IMR-90 (cell line): ENCODE measurements at regions not wholly inside any gene's neighbourhood (a gene's known extent, or its start where the extent isn't known, plus 50 kb on each side); places are given as distances from the start of the nearest gene placed in this dataset.

Source experiments
- ATAC-seq: fragments of 200-7000 bp; cut with Tn5 transposase; 2 replicates; pipeline ENCODE4 v1.9.1; 2020; ENCODE audit warnings: low read depth, mild to moderate bottlenecking, moderate library complexity
- BruUV-seq: library from RNA; stranded (reverse); fragments of 400-500 nt; replicated peaks from 2 replicates; lab custom pipeline; 2021; lab: Mats Ljungman, UMichigan
- CTCF ChIA-PET: fragments of 300-600 bp; formaldehyde crosslinking; extraction: SDS; loops from one replicate; lab custom pipeline; 2021; ENCODE audit warnings: antibody characterized with exemption; lab: Yijun Ruan, JAX
- POLR2A ChIA-PET: fragments of 300-600 bp; sonication (Branson Sonifier 250); formaldehyde crosslinking; loops from one replicate; lab custom pipeline; 2022; ENCODE audit warnings: antibody characterized with exemption; ENCODE audit not compliant: unreplicated experiment; lab: Charles Lee
- DNase-seq: peaks from one replicate; pipeline ENCODE4 v3.0.0; 2013
- H2AFZ ChIP-seq: replicated peaks from 2 replicates; pipeline ENCODE3; 2013; ENCODE audit warnings: low read length, mild to moderate bottlenecking; ENCODE audit not compliant: poor library complexity
- H2AK5ac ChIP-seq: 2 replicates; pipeline ENCODE4 v1.6.1; 2013; ENCODE audit warnings: low read depth, low read length, inconsistent platforms
- H2AK9ac ChIP-seq: replicated peaks from 2 replicates; pipeline ENCODE3; 2013; ENCODE audit warnings: mild to moderate bottlenecking, low read depth, low read length, moderate library complexity; ENCODE audit not compliant: poor library complexity
- H2BK120ac ChIP-seq: 2 replicates; pipeline ENCODE4 v1.6.1; 2013; ENCODE audit warnings: low read depth, low read length, inconsistent platforms
- H2BK15ac ChIP-seq: 3 replicates; pipeline ENCODE4 v1.6.1; 2013; ENCODE audit warnings: low read depth, low read length, inconsistent platforms
- H2BK20ac ChIP-seq: 2 replicates; pipeline ENCODE4 v1.6.1; 2013; ENCODE audit warnings: low read depth, mild to moderate bottlenecking, inconsistent platforms, low read length, moderate library complexity
- H2BK5ac ChIP-seq: 2 replicates; pipeline ENCODE4 v1.6.1; 2013; ENCODE audit warnings: mild to moderate bottlenecking, low read depth, low read length, inconsistent platforms; ENCODE audit not compliant: poor library complexity, severe bottlenecking
- H3K14ac ChIP-seq: replicated peaks from 2 replicates; pipeline ENCODE4 v1.6.1; 2013; ENCODE audit warnings: low read depth, low read length, inconsistent platforms
- H3K18ac ChIP-seq: 2 replicates; pipeline ENCODE4 v1.6.1; 2013; ENCODE audit warnings: low read depth, low read length, control low read depth
- H3K23ac ChIP-seq: 2 replicates; pipeline ENCODE4 v1.6.1; 2013; ENCODE audit warnings: low read depth, low read length, inconsistent platforms
- H3K27ac ChIP-seq: 2 replicates; pipeline ENCODE4 v1.5.1; 2013; ENCODE audit warnings: mild to moderate bottlenecking, control low read depth, low read length; ENCODE audit not compliant: insufficient read depth
- H3K27me3 ChIP-seq: 2 replicates; pipeline ENCODE4 v1.6.1; 2013; ENCODE audit warnings: low read length; ENCODE audit not compliant: control insufficient read depth, insufficient read depth
- H3K36me3 ChIP-seq: 2 replicates; pipeline ENCODE4 v1.6.1; 2013; ENCODE audit warnings: low read length, mixed read lengths; ENCODE audit not compliant: control insufficient read depth, insufficient read depth
- H3K4ac ChIP-seq: 2 replicates; pipeline ENCODE4 v1.6.1; 2013; ENCODE audit warnings: low read depth, low read length, inconsistent platforms
- H3K4me1 ChIP-seq: 2 replicates; pipeline ENCODE4 v1.6.1; 2013; ENCODE audit warnings: low read length, mixed read lengths; ENCODE audit not compliant: control insufficient read depth, insufficient read depth
- H3K4me2 ChIP-seq: 2 replicates; pipeline ENCODE4 v1.6.1; 2013; ENCODE audit warnings: low read depth, mild to moderate bottlenecking, control low read depth, low read length, moderate library complexity
- H3K4me3 ChIP-seq: 2 replicates; pipeline ENCODE4 v1.5.1; 2013; ENCODE audit warnings: low read depth, mild to moderate bottlenecking, control low read depth, low read length, moderate library complexity; ENCODE audit not compliant: insufficient read depth
- H3K56ac ChIP-seq: 2 replicates; pipeline ENCODE4 v1.6.1; 2013; ENCODE audit warnings: low read length, inconsistent platforms; ENCODE audit not compliant: insufficient read depth; ENCODE audit errors: extremely low read depth
- H3K79me1 ChIP-seq, 2 experiments: 2 replicates each; pipeline ENCODE4 v1.6.1; 2013; ENCODE audit warnings: low read length in 2 of 2, inconsistent platforms in 1 of 2, low read depth in 1 of 2
- H3K9ac ChIP-seq: 2 replicates; pipeline ENCODE4 v1.6.1; 2013; ENCODE audit warnings: low read depth, low read length, control low read depth
- H3K9me1 ChIP-seq: 2 replicates; pipeline ENCODE4 v1.6.1; 2013; ENCODE audit warnings: low read length, inconsistent platforms; ENCODE audit not compliant: insufficient read depth
- H3K9me3 ChIP-seq: 2 replicates; pipeline ENCODE4 v1.6.1; 2013; ENCODE audit warnings: low read length; ENCODE audit not compliant: control insufficient read depth, insufficient read depth
- H4K20me1 ChIP-seq: 2 replicates; pipeline ENCODE4 v1.6.1; 2013; ENCODE audit warnings: low read length, inconsistent platforms; ENCODE audit not compliant: insufficient read depth
- H4K5ac ChIP-seq: 2 replicates; pipeline ENCODE4 v1.6.1; 2013; ENCODE audit warnings: mild to moderate bottlenecking, low read depth, low read length, control low read depth
- H4K8ac ChIP-seq, 2 experiments: 2 replicates each; pipeline ENCODE4 v1.6.1; 2013; ENCODE audit warnings: low read depth in 2 of 2, low read length in 2 of 2, control low read depth in 1 of 2, inconsistent platforms in 1 of 2
- H4K91ac ChIP-seq: 2 replicates; pipeline ENCODE4 v1.6.1; 2013; ENCODE audit warnings: low read depth, low read length, inconsistent platforms; ENCODE audit not compliant: insufficient read depth
- BHLHE40 ChIP-seq: fragments of 150-350 bp; IDR thresholded peaks from 2 replicates; pipeline ENCODE4 v1.6.1; 2016; ENCODE audit warnings: mild to moderate bottlenecking, low read depth, low read length
- CEBPB ChIP-seq: IDR thresholded peaks from 2 replicates; pipeline ENCODE4 v1.6.1; 2012; ENCODE audit warnings: low read depth, low read length, improper control_type of control experiment
- CHD1 ChIP-seq: IDR thresholded peaks from 2 replicates; pipeline ENCODE4 v1.6.1; 2012; ENCODE audit warnings: low read depth, low read length, improper control_type of control experiment
- FOS ChIP-seq: fragments of 150-350 bp; IDR thresholded peaks from 2 replicates; pipeline ENCODE4 v1.6.1; 2016; ENCODE audit warnings: low read depth, low read length
- MAFK ChIP-seq: IDR thresholded peaks from 2 replicates; pipeline ENCODE4 v1.6.1; 2012; ENCODE audit warnings: low read depth, low read length, improper control_type of control experiment
- MAZ ChIP-seq: IDR thresholded peaks from 2 replicates; pipeline ENCODE4 v1.6.1; 2012; ENCODE audit warnings: low read depth, mild to moderate bottlenecking, low read length, improper control_type of control experiment, moderate library complexity, borderline replicate concordance
- MXI1 ChIP-seq: IDR thresholded peaks from 2 replicates; pipeline ENCODE4 v1.6.1; 2012; ENCODE audit warnings: low read depth, mild to moderate bottlenecking, low read length, moderate library complexity, borderline replicate concordance
- NFE2L2 ChIP-seq: fragments of 150-350 bp; IDR thresholded peaks from 2 replicates; pipeline ENCODE4 v1.6.1; 2016; ENCODE audit warnings: low read depth, mild to moderate bottlenecking, low read length
- POLR2A ChIP-seq: IDR thresholded peaks from 2 replicates; pipeline ENCODE4 v1.6.1; 2012; ENCODE audit warnings: mild to moderate bottlenecking, low read depth, low read length
- RAD21 ChIP-seq: IDR thresholded peaks from 2 replicates; pipeline ENCODE4 v1.6.1; 2012; ENCODE audit warnings: low read length, improper control_type of control experiment
- RCOR1 ChIP-seq: IDR thresholded peaks from 2 replicates; pipeline ENCODE4 v1.6.1; 2012; ENCODE audit warnings: mild to moderate bottlenecking, low read length, improper control_type of control experiment; ENCODE audit not compliant: insufficient replicate concordance
- RFX5 ChIP-seq: IDR thresholded peaks from 2 replicates; pipeline ENCODE4 v1.8.0; 2012; ENCODE audit warnings: low read depth, mild to moderate bottlenecking, low read length, moderate library complexity
- SMC3 ChIP-seq: fragments of 150-350 bp; IDR thresholded peaks from 2 replicates; pipeline ENCODE4 v1.6.1; 2016; ENCODE audit warnings: low read depth, mild to moderate bottlenecking, antibody characterized with exemption, low read length, moderate library complexity
- WGBS, 2 experiments: methylation state at CpG; one replicate each; pipeline versions ENCODE4 v1.1.5 to v1.1.7; 2013; ENCODE audit warnings: missing lambda C conversion rate in 2 of 2; ENCODE audit not compliant: insufficient read length in 1 of 2; ENCODE audit errors: extremely low coverage in 2 of 2; 5-methylcytosine and 5-hydroxymethylcytosine counted together
- dilution Hi-C: fragments of 300-500 bp; cut with HindIII; formaldehyde crosslinking; loops from one replicate; pipeline ENCODE4 v1.14.3; 2018; ENCODE audit warnings: low sequenced_read_pairs; ENCODE audit not compliant: unreplicated experiment
- in situ Hi-C: fragments of 300-500 bp; cut with MboI; formaldehyde crosslinking; loops from 3 replicates; pipeline ENCODE4 v1.14.3; 2019; ENCODE audit warnings: low sequenced_read_pairs, inconsistent platforms, mixed read lengths
- intact Hi-C: fragments of 100-400 bp; cut with micrococcal nuclease; formaldehyde crosslinking; loops from 2 replicates; pipeline ENCODE4 v1.10.0; 2022
- TF ChIP-seq, protein P1 (sequence below): conservative IDR thresholded peaks from 2 replicates; pipeline ENCODE4 v1.5.1; 2012; ENCODE audit warnings: mild to moderate bottlenecking, low read depth, low read length, improper control_type of control experiment
- TF ChIP-seq, protein P2 (sequence below): fragments of 150-350 bp; IDR thresholded peaks from 2 replicates; pipeline ENCODE4 v1.6.1; 2016; ENCODE audit warnings: low read depth, mild to moderate bottlenecking, low read length, moderate library complexity, borderline replicate concordance
- TF ChIP-seq, protein P3 (sequence below): fragments of 150-350 bp; IDR thresholded peaks from 2 replicates; pipeline ENCODE4 v1.6.1; 2017; ENCODE audit warnings: mild to moderate bottlenecking, antibody characterized with exemption, low read length, low read depth

DNA sequence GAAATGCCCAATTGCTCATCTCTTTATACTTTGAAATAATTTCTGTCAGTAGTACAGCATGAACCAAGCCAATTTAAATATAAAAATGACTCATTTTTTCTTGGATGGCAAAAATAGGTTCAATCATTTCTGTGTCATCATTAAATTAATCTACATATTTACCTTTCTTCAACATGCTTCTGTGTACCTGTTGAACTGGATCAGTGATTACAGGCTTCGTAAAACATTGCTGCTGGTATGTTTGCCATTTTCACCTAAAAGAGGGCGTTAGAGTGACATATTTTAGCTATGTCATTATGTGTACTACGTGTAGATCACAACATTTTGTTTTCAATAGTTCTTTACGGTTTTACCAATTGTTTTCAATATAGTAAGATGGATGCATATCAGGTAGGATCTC, 340.5 kb upstream of the MAOA start:
- Histone ChIP-seq H3K9ac (no peak overlapping the region), H3K56ac (no peak overlapping the region), H3K36me3 (no peaks in the 10 kb centered on the region), H3K4me2 (no peak overlapping the region), H3K79me1 (no peaks in the 10 kb centered on the region), H2BK120ac (no peak overlapping the region), H4K8ac (no peak overlapping the region), H2AK9ac (no peak overlapping the region), H2AFZ (no peak overlapping the region), H2BK15ac (no peak overlapping the region), H3K4me3 (no peak overlapping the region), H3K27me3 (no peaks in the 10 kb centered on the region), H4K20me1 (no peaks in the 10 kb centered on the region), H3K23ac (no peak overlapping the region), H3K4ac (no peak overlapping the region), H3K9me1 (no peaks in the 10 kb centered on the region), H4K91ac (no peak overlapping the region), H3K4me1 (no peaks in the 10 kb centered on the region), H3K14ac (no peak overlapping the region), H3K27ac (no peak overlapping the region), H3K18ac (no peak overlapping the region), H2BK20ac (no peak overlapping the region), H4K5ac (no peak overlapping the region), H2AK5ac (no peak overlapping the region), H2BK5ac (no peak overlapping the region), H3K9me3 (no peaks in the 10 kb centered on the region)
- no peak for DNase-seq
- intact Hi-C loops (no loop called here), in situ Hi-C loops (no loop called here), dilution Hi-C loops (no loop called here)
- ChIA-PET POLR2A (no interaction called here), CTCF (no interaction called here)
- TF ChIP-seq SMC3 (no peak), BHLHE40 (no peak), MAZ (no peak), FOS (no peak), RFX5 (no peak), MXI1 (no peak), CHD1 (no peak), POLR2A (no peak), RAD21 (no peak), MAFK (no peak), CEBPB (no peak), NFE2L2 (no peak), RCOR1 (no peak)
- TF ChIP-seq, protein P1, sequence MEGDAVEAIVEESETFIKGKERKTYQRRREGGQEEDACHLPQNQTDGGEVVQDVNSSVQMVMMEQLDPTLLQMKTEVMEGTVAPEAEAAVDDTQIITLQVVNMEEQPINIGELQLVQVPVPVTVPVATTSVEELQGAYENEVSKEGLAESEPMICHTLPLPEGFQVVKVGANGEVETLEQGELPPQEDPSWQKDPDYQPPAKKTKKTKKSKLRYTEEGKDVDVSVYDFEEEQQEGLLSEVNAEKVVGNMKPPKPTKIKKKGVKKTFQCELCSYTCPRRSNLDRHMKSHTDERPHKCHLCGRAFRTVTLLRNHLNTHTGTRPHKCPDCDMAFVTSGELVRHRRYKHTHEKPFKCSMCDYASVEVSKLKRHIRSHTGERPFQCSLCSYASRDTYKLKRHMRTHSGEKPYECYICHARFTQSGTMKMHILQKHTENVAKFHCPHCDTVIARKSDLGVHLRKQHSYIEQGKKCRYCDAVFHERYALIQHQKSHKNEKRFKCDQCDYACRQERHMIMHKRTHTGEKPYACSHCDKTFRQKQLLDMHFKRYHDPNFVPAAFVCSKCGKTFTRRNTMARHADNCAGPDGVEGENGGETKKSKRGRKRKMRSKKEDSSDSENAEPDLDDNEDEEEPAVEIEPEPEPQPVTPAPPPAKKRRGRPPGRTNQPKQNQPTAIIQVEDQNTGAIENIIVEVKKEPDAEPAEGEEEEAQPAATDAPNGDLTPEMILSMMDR = no peak
- TF ChIP-seq, protein P2, sequence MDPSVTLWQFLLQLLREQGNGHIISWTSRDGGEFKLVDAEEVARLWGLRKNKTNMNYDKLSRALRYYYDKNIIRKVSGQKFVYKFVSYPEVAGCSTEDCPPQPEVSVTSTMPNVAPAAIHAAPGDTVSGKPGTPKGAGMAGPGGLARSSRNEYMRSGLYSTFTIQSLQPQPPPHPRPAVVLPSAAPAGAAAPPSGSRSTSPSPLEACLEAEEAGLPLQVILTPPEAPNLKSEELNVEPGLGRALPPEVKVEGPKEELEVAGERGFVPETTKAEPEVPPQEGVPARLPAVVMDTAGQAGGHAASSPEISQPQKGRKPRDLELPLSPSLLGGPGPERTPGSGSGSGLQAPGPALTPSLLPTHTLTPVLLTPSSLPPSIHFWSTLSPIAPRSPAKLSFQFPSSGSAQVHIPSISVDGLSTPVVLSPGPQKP = no peak
- TF ChIP-seq, protein P3, sequence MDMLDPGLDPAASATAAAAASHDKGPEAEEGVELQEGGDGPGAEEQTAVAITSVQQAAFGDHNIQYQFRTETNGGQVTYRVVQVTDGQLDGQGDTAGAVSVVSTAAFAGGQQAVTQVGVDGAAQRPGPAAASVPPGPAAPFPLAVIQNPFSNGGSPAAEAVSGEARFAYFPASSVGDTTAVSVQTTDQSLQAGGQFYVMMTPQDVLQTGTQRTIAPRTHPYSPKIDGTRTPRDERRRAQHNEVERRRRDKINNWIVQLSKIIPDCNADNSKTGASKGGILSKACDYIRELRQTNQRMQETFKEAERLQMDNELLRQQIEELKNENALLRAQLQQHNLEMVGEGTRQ = no peak
- ATAC-seq = no peak
- no TSS peak for BruUV-seq
- no CpG with 5 or more reads among the region's 4 CpGs for WGBS, 2 experiments
